Erythroblast (primary cell): ENCODE measurements at regions not wholly inside any gene's neighbourhood (a gene's known extent, or its start where the extent isn't known, plus 50 kb on each side); places are given as distances from the start of the nearest gene placed in this dataset.

Experiments
- GATA1 ChIP-seq: IDR thresholded peaks from 2 replicates; pipeline ENCODE4 v1.6.1; 2011; ENCODE audit warnings: low read depth, mild to moderate bottlenecking, control low read depth, low read length, moderate library complexity
- POLR2A ChIP-seq: IDR thresholded peaks from 2 replicates; pipeline ENCODE4 v1.6.1; 2011; ENCODE audit warnings: mild to moderate bottlenecking, low read length

DNA sequence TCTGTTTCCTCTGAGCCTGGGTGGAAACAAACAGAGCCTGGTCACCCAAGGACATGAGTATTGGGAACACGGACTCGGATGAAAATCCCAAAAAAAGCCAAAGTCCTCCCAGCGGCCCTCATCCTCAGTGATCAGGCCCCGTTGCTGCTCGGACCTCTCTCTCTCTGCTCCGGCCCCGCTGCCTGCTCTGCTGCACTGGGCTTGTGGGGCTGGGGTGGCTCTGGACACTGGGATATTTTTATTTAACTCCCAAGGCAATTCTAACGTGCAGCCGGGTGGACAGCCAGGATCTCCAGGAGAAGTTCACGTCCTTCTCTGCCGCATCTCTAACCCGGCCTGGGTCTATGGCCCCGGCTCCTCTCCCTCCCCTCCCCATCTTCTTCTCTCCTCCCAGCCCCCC lies 280.9 kb upstream of the TNRC6C start:
- TF ChIP-seq POLR2A (no peak), GATA1 (no peak)
